ENCODE measurements at regions not wholly inside any gene's neighbourhood (a gene's known extent, or its start where the extent isn't known, plus 50 kb on each side); places are given as distances from the start of the nearest gene placed in this dataset.

- no peaks in the 10 kb centered on the region for H3K27me3 ChIP-seq (replicated peaks in 1 of 2; ENCODE audit: control insufficient read depth in 2 of 2, insufficient read depth in 2 of 2, low read length in 1 of 2)
- no peak overlapping the region for H3K4me2 ChIP-seq (ENCODE audit: control insufficient read depth, insufficient read depth)
- in situ Hi-C loops (cut with MboI): no loop called here
- DNase-seq (ENCODE audit: low read depth, low spot score) (no peak), ATAC-seq (no peak), FAIRE-seq (no peak)
- H3K36me3 ChIP-seq (ENCODE audit: control insufficient read depth in 2 of 2, insufficient read depth in 2 of 2, low read length in 1 of 2): no peaks in the 10 kb centered on the region
- H3K4me3 ChIP-seq: no peak overlapping the region
- no peaks in the 10 kb centered on the region for H4K20me1 ChIP-seq (ENCODE audit: control insufficient read depth, insufficient read depth)
- H3K9ac ChIP-seq (ENCODE audit: control insufficient read depth, insufficient read depth, low read length): no peak overlapping the region
- no peak overlapping the region for H3K27ac ChIP-seq (ENCODE audit: control insufficient read depth, insufficient read depth)
- WGBS (ENCODE audit: insufficient coverage, insufficient replicate concordance, low lambda C conversion rate, missing lambda C conversion rate): 33% methylated on average over 4 of the region's 4 CpGs
- BruUV-seq (replicated peaks): no TSS peak
- H2AFZ ChIP-seq (ENCODE audit: control insufficient read depth, low read depth, low read length): no peak overlapping the region
- H3K4me1 ChIP-seq (ENCODE audit: control insufficient read depth, insufficient read depth, low read length): no peaks in the 10 kb centered on the region
- no peaks in the 10 kb centered on the region for H3K79me2 ChIP-seq (ENCODE audit: control insufficient read depth, insufficient read depth, low read length)
- intact Hi-C loops (cut with micrococcal nuclease; ENCODE audit: unreplicated experiment): no loop called here
- ChIA-PET POLR2A (no interaction called here), SMC1A (ENCODE audit: uncharacterized antibody, unreplicated experiment) (no interaction called here), CTCF (interaction anchor here (1.3 kb wide), 1 partner anchor 20 kb away, joined by 3 read pairs; no protein-coding TSS in a partner anchor), RAD21 (ENCODE audit: unreplicated experiment) (no interaction called here)
- TF ChIP-seq TCF3 (IDR thresholded peaks at IDR 0.05; ENCODE audit: borderline replicate concordance, insufficient read depth, low read depth, low read length): no peak
- no peak for TF ChIP-seq ZNF622 (IDR thresholded peaks at IDR 0.05)
- no peak for TF ChIP-seq SMAD5 (IDR thresholded peaks at IDR 0.05; ENCODE audit: low read depth)
- no peak for TF ChIP-seq MLLT1 (IDR thresholded peaks at IDR 0.05)
- no peak for TF ChIP-seq EED (IDR thresholded peaks at IDR 0.05; ENCODE audit: low read depth)
- no peak for TF ChIP-seq CEBPZ (IDR thresholded peaks at IDR 0.05; ENCODE audit: low read depth, low read length)
- TF ChIP-seq, protein P1, sequence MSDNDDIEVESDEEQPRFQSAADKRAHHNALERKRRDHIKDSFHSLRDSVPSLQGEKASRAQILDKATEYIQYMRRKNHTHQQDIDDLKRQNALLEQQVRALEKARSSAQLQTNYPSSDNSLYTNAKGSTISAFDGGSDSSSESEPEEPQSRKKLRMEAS (IDR thresholded peaks at IDR 0.05; ENCODE audit: low read depth, low read length): no peak
- TF ChIP-seq, protein P2, sequence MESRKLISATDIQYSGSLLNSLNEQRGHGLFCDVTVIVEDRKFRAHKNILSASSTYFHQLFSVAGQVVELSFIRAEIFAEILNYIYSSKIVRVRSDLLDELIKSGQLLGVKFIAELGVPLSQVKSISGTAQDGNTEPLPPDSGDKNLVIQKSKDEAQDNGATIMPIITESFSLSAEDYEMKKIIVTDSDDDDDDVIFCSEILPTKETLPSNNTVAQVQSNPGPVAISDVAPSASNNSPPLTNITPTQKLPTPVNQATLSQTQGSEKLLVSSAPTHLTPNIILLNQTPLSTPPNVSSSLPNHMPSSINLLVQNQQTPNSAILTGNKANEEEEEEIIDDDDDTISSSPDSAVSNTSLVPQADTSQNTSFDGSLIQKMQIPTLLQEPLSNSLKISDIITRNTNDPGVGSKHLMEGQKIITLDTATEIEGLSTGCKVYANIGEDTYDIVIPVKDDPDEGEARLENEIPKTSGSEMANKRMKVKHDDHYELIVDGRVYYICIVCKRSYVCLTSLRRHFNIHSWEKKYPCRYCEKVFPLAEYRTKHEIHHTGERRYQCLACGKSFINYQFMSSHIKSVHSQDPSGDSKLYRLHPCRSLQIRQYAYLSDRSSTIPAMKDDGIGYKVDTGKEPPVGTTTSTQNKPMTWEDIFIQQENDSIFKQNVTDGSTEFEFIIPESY (IDR thresholded peaks at IDR 0.05): no peak
- no peak for TF ChIP-seq USF1 (IDR thresholded peaks at IDR 0.05; ENCODE audit: borderline replicate concordance, extremely low read length, insufficient read depth, low read depth, low read length)
- TF ChIP-seq EP300 (IDR thresholded peaks at IDR 0.05; ENCODE audit: borderline replicate concordance in 1 of 2, control insufficient read depth in 1 of 2, low read depth in 2 of 2, low read length in 2 of 2): no peak
- TF ChIP-seq ZBTB40 (IDR thresholded peaks at IDR 0.05; ENCODE audit: borderline replicate concordance): no peak
- H3K9me3 ChIP-seq (replicated peaks; ENCODE audit: control insufficient read depth, insufficient read depth, low read length): no peaks in the 10 kb centered on the region
Measured at GRCh38 chr18:27619906-27620305, 434.8 kb upstream of the CHST9 start.

All from GM12878 (cell line).